Loucy (cell line): ENCODE measurements at regions not wholly inside any gene's neighbourhood (a gene's known extent, or its start where the extent isn't known, plus 50 kb on each side); places are given as distances from the start of the nearest gene placed in this dataset.

ENCODE experiments used
- H2AFZ ChIP-seq: fragments of 200-600 bp; sonication (generic); 2 replicates; pipeline ENCODE4 v1.6.0; 2016; ENCODE audit warnings: antibody characterized with exemption, mild to moderate bottlenecking, low read length, moderate library complexity
- H3F3A ChIP-seq: fragments of 200-600 bp; 2 replicates; pipeline ENCODE4 v1.6.0; 2016; ENCODE audit warnings: antibody characterized with exemption, low read depth, mild to moderate bottlenecking
- H3K27me3 ChIP-seq: fragments of 200-600 bp; sonication (generic); 2 replicates; pipeline ENCODE4 v1.6.1; 2014; ENCODE audit warnings: low read length, mild to moderate bottlenecking; ENCODE audit not compliant: insufficient read depth, poor library complexity, severe bottlenecking
- H3K36me3 ChIP-seq: fragments of 200-600 bp; sonication (generic); 2 replicates; pipeline ENCODE4 v1.6.1; 2016; ENCODE audit warnings: low read length; ENCODE audit not compliant: insufficient read depth
- H3K4me1 ChIP-seq: fragments of 200-600 bp; sonication (generic); 2 replicates; pipeline ENCODE4 v1.5.1; 2014; ENCODE audit warnings: low read length, mild to moderate bottlenecking; ENCODE audit not compliant: insufficient read depth, poor library complexity, severe bottlenecking
- H3K4me2 ChIP-seq: fragments of 200-600 bp; sonication (generic); 2 replicates; pipeline ENCODE4 v1.6.0; 2014; ENCODE audit warnings: antibody characterized with exemption, low read length, low read depth, mild to moderate bottlenecking; ENCODE audit not compliant: poor library complexity, severe bottlenecking
- H3K4me3 ChIP-seq: fragments of 200-600 bp; sonication (generic); 2 replicates; pipeline ENCODE4 v1.5.1; 2014; ENCODE audit warnings: low read length, mild to moderate bottlenecking, mixed read lengths; ENCODE audit not compliant: poor library complexity, severe bottlenecking
- H3K79me2 ChIP-seq: fragments of 200-600 bp; sonication (generic); 2 replicates; pipeline ENCODE4 v1.6.1; 2014; ENCODE audit warnings: low read length; ENCODE audit not compliant: insufficient read depth
- H3K9ac ChIP-seq: fragments of 200-600 bp; sonication (generic); 2 replicates; pipeline ENCODE4 v1.6.0; 2014; ENCODE audit warnings: mild to moderate bottlenecking, low read depth, low read length, moderate library complexity; ENCODE audit not compliant: poor library complexity, severe bottlenecking
- H3K9me2 ChIP-seq: fragments of 200-600 bp; sonication (generic); replicated peaks from 2 replicates; pipeline ENCODE4 v1.6.1; 2016; ENCODE audit warnings: low read depth, low read length, mixed read lengths
- H3K9me3 ChIP-seq: fragments of 200-600 bp; sonication (generic); 2 replicates; pipeline ENCODE4 v1.6.1; 2014; ENCODE audit warnings: mild to moderate bottlenecking, antibody characterized with exemption, low read length, low read depth; ENCODE audit not compliant: insufficient read depth
- H4K20me1 ChIP-seq: fragments of 200-600 bp; sonication (generic); 2 replicates; pipeline ENCODE4 v1.6.0; 2014; ENCODE audit warnings: antibody characterized with exemption, low read length, mild to moderate bottlenecking; ENCODE audit not compliant: insufficient read depth, poor library complexity, severe bottlenecking
- EZH2phosphoT487 ChIP-seq: fragments of 200-600 bp; IDR thresholded peaks from 2 replicates; pipeline ENCODE4 v1.6.1; 2018; ENCODE audit warnings: antibody characterized with exemption, mild to moderate bottlenecking, moderate library complexity, borderline replicate concordance
- TF ChIP-seq, protein P1 (sequence below): fragments of 200-600 bp; sonication (generic); conservative IDR thresholded peaks from 2 replicates; pipeline ENCODE4 v1.5.1; 2014; ENCODE audit warnings: mild to moderate bottlenecking, antibody characterized with exemption, low read length

DNA sequence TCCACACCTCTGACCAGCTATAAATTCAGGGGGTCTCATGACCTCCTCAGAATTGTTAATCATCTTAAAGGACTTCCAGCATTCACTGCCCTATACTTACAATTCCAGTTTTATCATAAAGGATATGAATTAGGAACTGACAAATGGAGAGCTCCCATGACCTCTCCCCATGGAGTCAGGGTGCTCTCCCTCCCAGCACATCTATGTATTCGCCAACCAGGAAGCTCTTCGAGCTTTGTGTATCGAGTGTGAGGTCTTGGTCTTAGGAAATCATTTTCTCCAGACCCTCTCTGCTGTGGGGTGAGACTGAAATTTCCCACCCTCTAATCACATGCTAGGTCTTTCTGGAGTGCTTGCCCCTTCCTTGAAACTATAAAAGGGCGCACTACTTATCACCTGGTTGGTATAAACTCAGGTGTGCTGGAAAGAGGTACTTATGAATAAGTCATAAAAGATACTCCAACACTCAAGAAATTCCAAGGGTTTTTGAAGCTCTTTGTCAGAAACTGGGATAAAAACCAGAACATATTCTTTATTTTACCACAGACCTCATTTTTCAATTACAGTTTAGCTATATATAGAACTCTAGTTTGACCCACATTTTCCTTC, 238.4 kb upstream of the OPRM1 start:
- Histone ChIP-seq H3F3A (no peaks in the 10 kb centered on the region), H3K4me3 (no peak overlapping the region), H3K9me2 (no peaks in the 10 kb centered on the region), H3K4me1 (no peaks in the 10 kb centered on the region), H3K9ac (no peak overlapping the region), H2AFZ (no peak overlapping the region), H3K36me3 (no peaks in the 10 kb centered on the region), H3K4me2 (no peak overlapping the region), H3K27me3 (no peaks in the 10 kb centered on the region), H3K79me2 (no peaks in the 10 kb centered on the region), H4K20me1 (no peaks in the 10 kb centered on the region), H3K9me3 (no peaks in the 10 kb centered on the region)
- TF ChIP-seq EZH2phosphoT487: no peak
- TF ChIP-seq, protein P1, sequence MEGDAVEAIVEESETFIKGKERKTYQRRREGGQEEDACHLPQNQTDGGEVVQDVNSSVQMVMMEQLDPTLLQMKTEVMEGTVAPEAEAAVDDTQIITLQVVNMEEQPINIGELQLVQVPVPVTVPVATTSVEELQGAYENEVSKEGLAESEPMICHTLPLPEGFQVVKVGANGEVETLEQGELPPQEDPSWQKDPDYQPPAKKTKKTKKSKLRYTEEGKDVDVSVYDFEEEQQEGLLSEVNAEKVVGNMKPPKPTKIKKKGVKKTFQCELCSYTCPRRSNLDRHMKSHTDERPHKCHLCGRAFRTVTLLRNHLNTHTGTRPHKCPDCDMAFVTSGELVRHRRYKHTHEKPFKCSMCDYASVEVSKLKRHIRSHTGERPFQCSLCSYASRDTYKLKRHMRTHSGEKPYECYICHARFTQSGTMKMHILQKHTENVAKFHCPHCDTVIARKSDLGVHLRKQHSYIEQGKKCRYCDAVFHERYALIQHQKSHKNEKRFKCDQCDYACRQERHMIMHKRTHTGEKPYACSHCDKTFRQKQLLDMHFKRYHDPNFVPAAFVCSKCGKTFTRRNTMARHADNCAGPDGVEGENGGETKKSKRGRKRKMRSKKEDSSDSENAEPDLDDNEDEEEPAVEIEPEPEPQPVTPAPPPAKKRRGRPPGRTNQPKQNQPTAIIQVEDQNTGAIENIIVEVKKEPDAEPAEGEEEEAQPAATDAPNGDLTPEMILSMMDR: no peak

GRCh38 chr6:153790876-153791473, 248.1 kb upstream of the OPRM1 start:
- Histone ChIP-seq H3K9me3 (no peaks in the 10 kb centered on the region), H3K36me3 (no peaks in the 10 kb centered on the region), H4K20me1 (no peaks in the 10 kb centered on the region), H3K9ac (no peak overlapping the region), H3K4me1 (no peaks in the 10 kb centered on the region), H3K4me2 (no peak overlapping the region), H2AFZ (no peak overlapping the region), H3K9me2 (no peaks in the 10 kb centered on the region), H3K4me3 (no peak overlapping the region), H3K79me2 (no peaks in the 10 kb centered on the region), H3K27me3 (no peaks in the 10 kb centered on the region), H3F3A (no peaks in the 10 kb centered on the region)
- TF ChIP-seq, protein P1: peak; percentile 31; the same call in 1 of the 2 replicates
- no peak for TF ChIP-seq EZH2phosphoT487

DNA sequence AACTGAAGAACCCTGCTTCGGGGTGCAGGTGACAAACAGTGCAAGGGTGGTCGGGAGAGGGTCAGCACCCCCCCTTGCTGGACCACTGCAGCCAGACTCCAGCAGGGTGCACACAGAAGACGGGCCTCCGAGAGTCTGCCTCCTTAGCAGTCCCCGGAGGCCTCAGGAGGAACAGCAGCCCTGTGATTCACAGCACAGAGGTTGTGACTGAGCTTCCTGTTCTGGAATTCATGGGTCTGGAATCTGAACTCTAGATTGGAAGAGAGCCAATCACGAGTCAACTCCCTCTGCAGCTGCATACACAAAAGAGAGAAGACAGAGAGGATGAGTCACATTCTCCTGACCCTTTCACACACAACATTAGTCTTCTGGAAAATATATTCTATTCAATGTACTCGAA, 249.0 kb upstream of the OPRM1 start:
- no peak overlapping the region for H2AFZ ChIP-seq
- H3K4me1 ChIP-seq: no peaks in the 10 kb centered on the region
- no peaks in the 10 kb centered on the region for H3K79me2 ChIP-seq
- H3K9me2 ChIP-seq: no peaks in the 10 kb centered on the region
- H3K4me3 ChIP-seq: no peak overlapping the region
- no peaks in the 10 kb centered on the region for H3K36me3 ChIP-seq
- no peaks in the 10 kb centered on the region for H4K20me1 ChIP-seq
- H3K9ac ChIP-seq: no peak overlapping the region
- TF ChIP-seq, protein P1: no peak
- TF ChIP-seq EZH2phosphoT487: no peak
- no peak overlapping the region for H3K4me2 ChIP-seq
- H3K9me3 ChIP-seq: no peaks in the 10 kb centered on the region
- no peaks in the 10 kb centered on the region for H3F3A ChIP-seq
- no peaks in the 10 kb centered on the region for H3K27me3 ChIP-seq
